ENCODE measurements at regions not wholly inside any gene's neighbourhood (a gene's known extent, or its start where the extent isn't known, plus 50 kb on each side); places are given as distances from the start of the nearest gene placed in this dataset.
"Not testable (repeated sequence)": the region's sequence is repeated elsewhere in the genome, so short reads cannot be mapped to it uniquely, and the experiment has no call there.

GRCh38 chr3:77756397-77756975 lies 716.6 kb downstream of the ROBO2 start:
- H3K36me3 ChIP-seq (ENCODE audit: control insufficient read depth in 4 of 4, insufficient read depth in 4 of 4, low read length in 3 of 4); POLR2A ChIA-PET; H3K4me1 ChIP-seq (ENCODE audit: control extremely low read depth in 1 of 4, control insufficient read depth in 4 of 4, insufficient read depth in 4 of 4, low read length in 3 of 4): not testable (repeated sequence)

GRCh38 chr3:77772459-77772858 lies 732.6 kb downstream of the ROBO2 start:
- CTCF ChIA-PET: no interaction called here
- H3K9me3 ChIP-seq (ENCODE audit: control extremely low read depth in 1 of 5, control insufficient read depth in 4 of 5, insufficient read depth in 2 of 5, low read depth in 1 of 5, low read length in 4 of 5): peaks cover 0 to 1% (median 0%) of the 10 kb centered on the region in 5 experiments

More at GRCh38 chr3:77756397-77756975, 716.6 kb downstream of the ROBO2 start:
- H3K27ac ChIP-seq (ENCODE audit: insufficient read depth in 1 of 2, low read depth in 1 of 2, low read length in 2 of 2, poor library complexity in 1 of 2, severe bottlenecking in 2 of 2); H3K27me3 ChIP-seq (replicated peaks in 2 of 5; ENCODE audit: control insufficient read depth in 4 of 5, insufficient read depth in 5 of 5, low read length in 4 of 5); CTCF ChIA-PET; DNase-seq; H3K4me3 ChIP-seq (ENCODE audit: control insufficient read depth in 1 of 7, extremely low read depth in 1 of 7, insufficient read depth in 4 of 7, low read depth in 2 of 7, low read length in 6 of 7); H3K9me3 ChIP-seq (ENCODE audit: control extremely low read depth in 1 of 5, control insufficient read depth in 4 of 5, insufficient read depth in 2 of 5, low read depth in 1 of 5, low read length in 4 of 5): not testable (repeated sequence)
- WGBS (ENCODE audit: insufficient coverage): 94% methylated on average over 6 of the region's 6 CpGs

GRCh38 chr3:77773084-77773483 lies 733.2 kb downstream of the ROBO2 start:
- POLR2A ChIA-PET: no interaction called here
- Histone ChIP-seq H3K27ac (ENCODE audit: insufficient read depth in 1 of 2, low read depth in 1 of 2, low read length in 2 of 2, poor library complexity in 1 of 2, severe bottlenecking in 2 of 2) (no peak overlapping the region), H3K9me3 (ENCODE audit: control extremely low read depth in 1 of 5, control insufficient read depth in 4 of 5, insufficient read depth in 2 of 5, low read depth in 1 of 5, low read length in 4 of 5) (peaks cover 0 to 1% (median 0%) of the 10 kb centered on the region in 5 experiments), H3K36me3 (ENCODE audit: control insufficient read depth in 4 of 4, insufficient read depth in 4 of 4, low read length in 3 of 4) (no peaks in the 10 kb centered on the region), H3K4me1 (ENCODE audit: control extremely low read depth in 1 of 4, control insufficient read depth in 4 of 4, insufficient read depth in 4 of 4, low read length in 3 of 4) (no peaks in the 10 kb centered on the region), H3K27me3 (replicated peaks in 2 of 5; ENCODE audit: control insufficient read depth in 4 of 5, insufficient read depth in 5 of 5, low read length in 4 of 5) (no peaks in the 10 kb centered on the region), H3K4me3 (ENCODE audit: control insufficient read depth in 1 of 7, extremely low read depth in 1 of 7, insufficient read depth in 4 of 7, low read depth in 2 of 7, low read length in 6 of 7) (no peak overlapping the region)
- 78% methylated on average over 1 of the region's 3 CpGs for WGBS (ENCODE audit: insufficient coverage)
- CTCF ChIA-PET: no interaction called here
- no peak for DNase-seq

More at GRCh38 chr3:77772459-77772858, 732.6 kb downstream of the ROBO2 start:
- Histone ChIP-seq H3K4me3 (ENCODE audit: control insufficient read depth in 1 of 7, extremely low read depth in 1 of 7, insufficient read depth in 4 of 7, low read depth in 2 of 7, low read length in 6 of 7) (no peak overlapping the region), H3K36me3 (ENCODE audit: control insufficient read depth in 4 of 4, insufficient read depth in 4 of 4, low read length in 3 of 4) (no peaks in the 10 kb centered on the region), H3K27me3 (replicated peaks in 2 of 5; ENCODE audit: control insufficient read depth in 4 of 5, insufficient read depth in 5 of 5, low read length in 4 of 5) (no peaks in the 10 kb centered on the region), H3K4me1 (ENCODE audit: control extremely low read depth in 1 of 4, control insufficient read depth in 4 of 4, insufficient read depth in 4 of 4, low read length in 3 of 4) (no peaks in the 10 kb centered on the region), H3K27ac (ENCODE audit: insufficient read depth in 1 of 2, low read depth in 1 of 2, low read length in 2 of 2, poor library complexity in 1 of 2, severe bottlenecking in 2 of 2) (no peak overlapping the region)
- no peak for DNase-seq
- no CpG with 5 or more reads among the region's 1 CpG for whole genome bisulfite sequencing (ENCODE audit: insufficient coverage)
- POLR2A ChIA-PET: no interaction called here

- Histone ChIP-seq H3K27ac (ENCODE audit: insufficient read depth in 1 of 2, low read depth in 1 of 2, low read length in 2 of 2, poor library complexity in 1 of 2, severe bottlenecking in 2 of 2) (no peak overlapping the region), H3K27me3 (replicated peaks in 2 of 5; ENCODE audit: control insufficient read depth in 4 of 5, insufficient read depth in 5 of 5, low read length in 4 of 5) (no peaks in the 10 kb centered on the region), H3K4me1 (ENCODE audit: control extremely low read depth in 1 of 4, control insufficient read depth in 4 of 4, insufficient read depth in 4 of 4, low read length in 3 of 4) (no peaks in the 10 kb centered on the region), H3K36me3 (ENCODE audit: control insufficient read depth in 4 of 4, insufficient read depth in 4 of 4, low read length in 3 of 4) (no peaks in the 10 kb centered on the region), H3K9me3 (ENCODE audit: control extremely low read depth in 1 of 5, control insufficient read depth in 4 of 5, insufficient read depth in 2 of 5, low read depth in 1 of 5, low read length in 4 of 5) (no peaks in the 10 kb centered on the region), H3K4me3 (ENCODE audit: control insufficient read depth in 1 of 7, extremely low read depth in 1 of 7, insufficient read depth in 4 of 7, low read depth in 2 of 7, low read length in 6 of 7) (no peak overlapping the region)
- ChIA-PET POLR2A (no interaction called here), CTCF (no interaction called here)
- no peak for DNase-seq
- WGBS (ENCODE audit: insufficient coverage): 31% methylated on average over 5 of the region's 5 CpGs
Observed at GRCh38 chr3:77780278-77780996, 740.5 kb downstream of the ROBO2 start.

- no peaks in the 10 kb centered on the region for H3K4me1 ChIP-seq (ENCODE audit: control extremely low read depth in 1 of 4, control insufficient read depth in 4 of 4, insufficient read depth in 4 of 4, low read length in 3 of 4)
- H3K27ac ChIP-seq (ENCODE audit: insufficient read depth in 1 of 2, low read depth in 1 of 2, low read length in 2 of 2, poor library complexity in 1 of 2, severe bottlenecking in 2 of 2): no peak overlapping the region
- WGBS (ENCODE audit: insufficient coverage): no CpG with 5 or more reads among the region's 1 CpG
- no peak overlapping the region for H3K4me3 ChIP-seq (ENCODE audit: control insufficient read depth in 1 of 7, extremely low read depth in 1 of 7, insufficient read depth in 4 of 7, low read depth in 2 of 7, low read length in 6 of 7)
- ChIA-PET POLR2A (no interaction called here), CTCF (no interaction called here)
- H3K36me3 ChIP-seq (ENCODE audit: control insufficient read depth in 4 of 4, insufficient read depth in 4 of 4, low read length in 3 of 4): no peaks in the 10 kb centered on the region
- no peak for DNase-seq
- H3K27me3 ChIP-seq (replicated peaks in 2 of 5; ENCODE audit: control insufficient read depth in 4 of 5, insufficient read depth in 5 of 5, low read length in 4 of 5): no peaks in the 10 kb centered on the region
- no peaks in the 10 kb centered on the region for H3K9me3 ChIP-seq (ENCODE audit: control extremely low read depth in 1 of 5, control insufficient read depth in 4 of 5, insufficient read depth in 2 of 5, low read depth in 1 of 5, low read length in 4 of 5)
Observed at GRCh38 chr3:77786216-77786615, 746.3 kb downstream of the ROBO2 start.

GRCh38 chr3:77795013-77795412 lies 755.1 kb downstream of the ROBO2 start:
- H3K9me3 ChIP-seq (ENCODE audit: control extremely low read depth in 1 of 5, control insufficient read depth in 4 of 5, insufficient read depth in 2 of 5, low read depth in 1 of 5, low read length in 4 of 5): no peaks in the 10 kb centered on the region
- ChIA-PET CTCF (no interaction called here), POLR2A (no interaction called here)
- H3K4me3 ChIP-seq (ENCODE audit: control insufficient read depth in 1 of 7, extremely low read depth in 1 of 7, insufficient read depth in 4 of 7, low read depth in 2 of 7, low read length in 6 of 7): no peak overlapping the region
- no peak for DNase-seq
- WGBS (ENCODE audit: insufficient coverage): 52% methylated on average over 5 of the region's 5 CpGs
- no peak overlapping the region for H3K27ac ChIP-seq (ENCODE audit: insufficient read depth in 1 of 2, low read depth in 1 of 2, low read length in 2 of 2, poor library complexity in 1 of 2, severe bottlenecking in 2 of 2)
- H3K27me3 ChIP-seq (replicated peaks in 2 of 5; ENCODE audit: control insufficient read depth in 4 of 5, insufficient read depth in 5 of 5, low read length in 4 of 5): no peaks in the 10 kb centered on the region
- H3K4me1 ChIP-seq (ENCODE audit: control extremely low read depth in 1 of 4, control insufficient read depth in 4 of 4, insufficient read depth in 4 of 4, low read length in 3 of 4): no peaks in the 10 kb centered on the region
- no peaks in the 10 kb centered on the region for H3K36me3 ChIP-seq (ENCODE audit: control insufficient read depth in 4 of 4, insufficient read depth in 4 of 4, low read length in 3 of 4)

- Histone ChIP-seq H3K27ac (ENCODE audit: insufficient read depth in 1 of 2, low read depth in 1 of 2, low read length in 2 of 2, poor library complexity in 1 of 2, severe bottlenecking in 2 of 2) (no peak overlapping the region), H3K4me3 (ENCODE audit: control insufficient read depth in 1 of 7, extremely low read depth in 1 of 7, insufficient read depth in 4 of 7, low read depth in 2 of 7, low read length in 6 of 7) (no peak overlapping the region), H3K27me3 (replicated peaks in 2 of 5; ENCODE audit: control insufficient read depth in 4 of 5, insufficient read depth in 5 of 5, low read length in 4 of 5) (no peaks in the 10 kb centered on the region), H3K36me3 (ENCODE audit: control insufficient read depth in 4 of 4, insufficient read depth in 4 of 4, low read length in 3 of 4) (no peaks in the 10 kb centered on the region), H3K4me1 (ENCODE audit: control extremely low read depth in 1 of 4, control insufficient read depth in 4 of 4, insufficient read depth in 4 of 4, low read length in 3 of 4) (no peaks in the 10 kb centered on the region), H3K9me3 (ENCODE audit: control extremely low read depth in 1 of 5, control insufficient read depth in 4 of 5, insufficient read depth in 2 of 5, low read depth in 1 of 5, low read length in 4 of 5) (no peaks in the 10 kb centered on the region)
- ChIA-PET POLR2A (no interaction called here), CTCF (interaction anchor here (1.3 kb wide), 1 partner anchor 26 kb away, joined by 3 read pairs; no protein-coding TSS in a partner anchor)
- DNase-seq: no peak
- WGBS (ENCODE audit: insufficient coverage): 94% methylated on average over 4 of the region's 5 CpGs
Observed at GRCh38 chr3:77799278-77799677, 759.4 kb downstream of the ROBO2 start.

Data from common myeloid progenitor, CD34-positive (primary cell).